Mesothelial cell of epicardium (in vitro differentiated cells): ENCODE measurements at regions not wholly inside any gene's neighbourhood (a gene's known extent, or its start where the extent isn't known, plus 50 kb on each side); places are given as distances from the start of the nearest gene placed in this dataset.

Source experiments
- DNase-seq, 2 experiments: peaks; one replicate each; pipeline ENCODE4 v3.0.0; 2021; ENCODE audit warnings: low spot score in 2 of 2; ENCODE audit not compliant: unreplicated experiment in 2 of 2
- H3K27ac Mint-ChIP-seq: 2 replicates; pipeline ENCODE4 v1.8.0; 2021; ENCODE audit warnings: mixed read lengths
- H3K27me3 Mint-ChIP-seq: 2 replicates; pipeline ENCODE4 v1.8.0; 2021; ENCODE audit warnings: low read depth, mixed read lengths
- H3K36me3 Mint-ChIP-seq: 2 replicates; pipeline ENCODE4 v1.8.0; 2021; ENCODE audit warnings: mixed read lengths
- H3K4me1 Mint-ChIP-seq: 2 replicates; pipeline ENCODE4 v1.8.0; 2021; ENCODE audit warnings: mixed read lengths
- H3K4me3 Mint-ChIP-seq: 2 replicates; pipeline ENCODE4 v1.8.0; 2021; ENCODE audit warnings: mild to moderate bottlenecking, moderate library complexity, mixed read lengths
- H3K9me3 Mint-ChIP-seq: 2 replicates; pipeline ENCODE4 v1.8.0; 2021; ENCODE audit warnings: mixed read lengths
- CTCF ChIP-seq: fragments of 200-600 bp; sonication (generic); IDR thresholded peaks from one replicate; pipeline ENCODE4 v1.5.0; 2021; ENCODE audit warnings: antibody characterized with exemption; ENCODE audit not compliant: unreplicated experiment

- no peaks in the 10 kb centered on the region for H3K36me3 Mint-ChIP-seq
- H3K9me3 Mint-ChIP-seq: no peaks in the 10 kb centered on the region
- TF ChIP-seq CTCF: no peak
- H3K4me3 Mint-ChIP-seq: no peak overlapping the region
- peaks cover 7% of the 10 kb centered on the region for H3K4me1 Mint-ChIP-seq
- H3K27me3 Mint-ChIP-seq: no peaks in the 10 kb centered on the region
- no peak overlapping the region for H3K27ac Mint-ChIP-seq
- DNase-seq: no peak
Measured at GRCh38 chr14:40847480-40847879, 759.2 kb upstream of the LRFN5 start.

GRCh38 chr14:40842816-40843215 is 763.9 kb upstream of the LRFN5 start:
- no peak for TF ChIP-seq CTCF
- no peak overlapping the region for H3K27ac Mint-ChIP-seq
- peaks cover 7% of the 10 kb centered on the region for H3K4me1 Mint-ChIP-seq
- H3K27me3 Mint-ChIP-seq: no peaks in the 10 kb centered on the region
- no peak overlapping the region for H3K4me3 Mint-ChIP-seq
- H3K36me3 Mint-ChIP-seq: no peaks in the 10 kb centered on the region
- no peak for DNase-seq
- H3K9me3 Mint-ChIP-seq: peaks cover 5% of the 10 kb centered on the region

GRCh38 chr14:40841886-40842285 is 764.8 kb upstream of the LRFN5 start:
- Mint-ChIP-seq H3K4me1 (peaks cover 7% of the 10 kb centered on the region), H3K27me3 (no peaks in the 10 kb centered on the region), H3K9me3 (peaks cover 9% of the 10 kb centered on the region), H3K27ac (no peak overlapping the region), H3K36me3 (no peaks in the 10 kb centered on the region), H3K4me3 (no peak overlapping the region)
- TF ChIP-seq CTCF: no peak
- no peak for DNase-seq

- Mint-ChIP-seq H3K27ac (no peak overlapping the region), H3K9me3 (peaks cover 13% of the 10 kb centered on the region), H3K4me1 (peaks cover 7% of the 10 kb centered on the region), H3K27me3 (no peaks in the 10 kb centered on the region), H3K36me3 (no peaks in the 10 kb centered on the region), H3K4me3 (no peak overlapping the region)
- no peak for DNase-seq
- TF ChIP-seq CTCF: no peak
Measured at GRCh38 chr14:40838601-40839000, 768.1 kb upstream of the LRFN5 start.

- H3K27ac Mint-ChIP-seq: no peak overlapping the region
- peaks cover 12% of the 10 kb centered on the region for H3K9me3 Mint-ChIP-seq
Measured at GRCh38 chr14:40806471-40806870, 800.2 kb upstream of the LRFN5 start.

More at GRCh38 chr14:40806471-40806870, 800.2 kb upstream of the LRFN5 start:
- DNase-seq: no peak
- Mint-ChIP-seq H3K36me3 (no peaks in the 10 kb centered on the region), H3K27me3 (no peaks in the 10 kb centered on the region), H3K4me1 (no peaks in the 10 kb centered on the region), H3K4me3 (no peak overlapping the region)
- TF ChIP-seq CTCF: no peak
